SK-MEL-5 (cell line): ENCODE measurements at regions not wholly inside any gene's neighbourhood (a gene's known extent, or its start where the extent isn't known, plus 50 kb on each side); places are given as distances from the start of the nearest gene placed in this dataset.
A peak's percentile ranks its signal among the peaks of the same experiment; 100 is the strongest.

Experiments
- DNase-seq: peaks from one replicate; pipeline ENCODE4 v3.0.0-alpha.2; 2016; ENCODE audit warnings: low read depth, low spot score
- in situ Hi-C: cut with HindIII; loops from 2 replicates; pipeline ENCODE4 v1.10.0; 2016; ENCODE audit warnings: low sequenced_read_pairs, high pct_unique_total_duplicates, low pct_unique_long_range_greater_than_20kb

DNA sequence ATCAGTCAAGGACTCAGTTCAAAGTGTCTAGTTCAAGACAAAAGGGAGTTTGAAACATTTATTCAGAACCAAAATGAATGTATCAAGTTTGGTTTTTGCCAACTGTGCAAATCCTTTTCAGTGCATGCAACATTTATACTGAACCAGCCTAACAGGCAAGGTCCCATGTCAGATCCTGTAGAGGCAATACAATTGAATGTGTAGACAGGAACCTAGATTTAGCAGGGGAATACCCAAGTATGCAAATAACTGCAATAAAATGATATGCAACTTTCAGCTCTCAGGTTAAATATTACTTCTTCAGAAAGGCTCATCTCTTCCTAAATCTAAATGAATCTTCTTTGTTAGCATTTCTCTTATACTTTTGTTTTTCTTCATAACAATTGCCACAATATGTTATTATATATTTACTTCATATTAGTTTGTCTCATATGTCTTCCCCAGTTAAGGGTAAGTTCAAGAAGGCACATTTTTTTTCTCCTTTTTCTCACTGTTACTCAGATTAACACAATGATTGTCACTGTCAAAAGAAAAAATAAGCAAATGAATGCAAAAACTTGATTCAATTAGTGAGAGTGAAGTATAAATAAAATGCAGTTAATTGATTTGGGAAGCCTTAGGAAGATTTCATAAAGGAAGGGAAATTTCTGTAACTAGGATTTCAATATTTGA is 163.9 kb upstream of the RASA1 start:
- in situ Hi-C loops: no loop called here

GRCh38 chr5:87105577-87105976 is 162.1 kb upstream of the RASA1 start:
- DNase-seq: no peak
- in situ Hi-C loops: no loop called here

More for the DNA sequence above, 163.9 kb upstream of the RASA1 start:
- DNase-seq: no peak

GRCh38 chr5:87109746-87110145 is 157.9 kb upstream of the RASA1 start:
- DNase-seq: no peak

DNA sequence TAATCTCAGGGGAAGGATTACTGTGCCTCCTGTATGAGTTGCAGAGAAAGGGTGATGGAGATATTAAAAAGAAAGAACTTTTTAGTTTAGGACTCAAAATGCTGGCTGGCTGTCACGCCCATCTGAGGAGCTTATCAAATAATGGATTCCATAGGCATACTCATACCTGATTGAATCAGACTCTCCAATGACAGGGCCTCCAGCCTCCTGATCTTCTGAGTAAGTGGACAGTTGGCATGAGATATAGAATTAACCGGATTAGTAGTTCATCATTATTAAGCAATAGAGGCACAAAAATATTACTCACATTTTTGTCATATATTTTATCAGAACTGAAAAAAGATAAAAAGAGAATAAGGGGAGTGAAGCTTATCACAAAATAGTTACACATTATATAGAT is 157.0 kb upstream of the RASA1 start:
- in situ Hi-C loops: no loop called here
- DNase-seq: no peak

More at GRCh38 chr5:87109746-87110145, 157.9 kb upstream of the RASA1 start:
- in situ Hi-C loops: no loop called here

- in situ Hi-C loops: no loop called here
- no peak for DNase-seq
Observed at GRCh38 chr5:87113861-87114260, 153.8 kb upstream of the RASA1 start.

DNA sequence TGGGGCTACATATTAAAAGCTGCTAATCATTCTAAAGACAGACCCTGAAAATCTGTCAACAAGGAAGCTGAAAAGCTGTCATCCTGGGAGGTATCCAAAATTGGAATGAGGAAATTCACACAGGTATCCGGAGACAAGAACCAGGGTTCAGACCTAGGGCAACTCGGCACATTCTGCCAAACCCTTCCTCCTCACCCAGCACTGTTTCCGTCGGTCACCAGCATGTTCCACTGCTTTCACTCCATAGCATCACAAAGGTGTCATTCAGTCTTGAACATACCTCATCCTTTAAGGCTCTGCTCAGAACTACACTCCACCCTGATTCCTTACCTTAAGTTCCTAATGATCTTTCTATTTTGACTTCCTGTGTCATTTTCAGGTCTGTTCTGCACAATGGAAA is 153.1 kb upstream of the RASA1 start:
- DNase-seq: no peak
- in situ Hi-C loops: no loop called here

- DNase-seq: no peak
- in situ Hi-C loops: no loop called here
Observed at GRCh38 chr5:87115839-87116364, 151.8 kb upstream of the RASA1 start.

GRCh38 chr5:87116825-87117512 is 150.7 kb upstream of the RASA1 start:
- in situ Hi-C loops: no loop called here
- DNase-seq: no peak

DNA sequence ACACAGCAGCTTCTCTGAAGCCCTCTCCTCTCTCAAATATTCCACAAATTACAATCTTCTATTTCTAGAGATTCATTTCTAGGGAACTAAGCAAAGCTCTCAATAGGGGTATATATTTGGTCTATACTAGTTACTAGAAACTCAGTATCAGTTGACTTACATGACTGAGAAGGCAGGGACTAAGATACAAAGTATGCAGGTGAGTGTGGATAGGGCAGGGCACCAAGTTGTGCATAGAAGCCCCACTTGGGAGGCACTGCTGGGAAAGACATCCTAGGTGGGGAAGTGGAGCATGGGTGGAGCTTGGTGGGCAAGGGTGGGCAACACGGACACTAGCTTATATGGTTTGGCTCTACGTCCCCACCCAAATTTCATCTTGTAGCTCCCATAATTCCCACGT is 148.1 kb upstream of the RASA1 start:
- DNase-seq: no peak
- in situ Hi-C loops: no loop called here

DNA sequence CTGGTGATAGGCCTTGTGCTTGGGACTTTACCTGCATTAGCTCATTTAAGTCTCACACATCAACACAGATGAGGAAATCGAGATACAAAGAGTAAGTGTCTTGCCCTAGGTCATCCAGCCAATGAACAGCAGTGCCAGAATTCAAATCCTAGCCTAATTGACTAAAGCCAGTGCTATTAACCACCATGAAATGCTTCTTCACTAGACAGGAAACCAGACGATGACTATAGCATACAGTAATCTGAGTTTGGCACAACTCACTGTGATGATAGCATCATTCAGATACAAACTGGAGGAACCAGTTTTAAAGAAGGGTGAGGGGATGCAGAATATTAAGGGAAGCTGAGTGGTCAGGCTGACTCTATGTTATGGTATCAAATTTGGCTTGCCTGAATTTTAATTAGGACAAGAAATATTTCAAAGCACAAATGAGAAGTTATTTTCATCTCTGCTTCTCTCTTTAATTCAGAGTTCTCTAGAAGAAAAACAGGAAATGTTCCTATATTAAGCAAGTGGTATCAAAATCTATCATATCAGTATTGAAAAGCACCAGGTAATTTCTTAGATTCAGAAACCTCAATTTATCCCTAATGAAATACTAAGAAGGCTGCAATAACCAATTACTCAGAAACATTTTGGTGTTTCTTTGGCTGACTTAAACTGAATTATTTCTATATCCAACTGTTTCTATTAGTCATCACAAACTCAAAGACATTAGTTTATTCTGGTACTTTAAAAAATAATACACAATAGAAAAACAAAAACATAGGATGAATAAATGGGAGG is 147.0 kb upstream of the RASA1 start:
- in situ Hi-C loops: no loop called here
- DNase-seq: no peak

DNA sequence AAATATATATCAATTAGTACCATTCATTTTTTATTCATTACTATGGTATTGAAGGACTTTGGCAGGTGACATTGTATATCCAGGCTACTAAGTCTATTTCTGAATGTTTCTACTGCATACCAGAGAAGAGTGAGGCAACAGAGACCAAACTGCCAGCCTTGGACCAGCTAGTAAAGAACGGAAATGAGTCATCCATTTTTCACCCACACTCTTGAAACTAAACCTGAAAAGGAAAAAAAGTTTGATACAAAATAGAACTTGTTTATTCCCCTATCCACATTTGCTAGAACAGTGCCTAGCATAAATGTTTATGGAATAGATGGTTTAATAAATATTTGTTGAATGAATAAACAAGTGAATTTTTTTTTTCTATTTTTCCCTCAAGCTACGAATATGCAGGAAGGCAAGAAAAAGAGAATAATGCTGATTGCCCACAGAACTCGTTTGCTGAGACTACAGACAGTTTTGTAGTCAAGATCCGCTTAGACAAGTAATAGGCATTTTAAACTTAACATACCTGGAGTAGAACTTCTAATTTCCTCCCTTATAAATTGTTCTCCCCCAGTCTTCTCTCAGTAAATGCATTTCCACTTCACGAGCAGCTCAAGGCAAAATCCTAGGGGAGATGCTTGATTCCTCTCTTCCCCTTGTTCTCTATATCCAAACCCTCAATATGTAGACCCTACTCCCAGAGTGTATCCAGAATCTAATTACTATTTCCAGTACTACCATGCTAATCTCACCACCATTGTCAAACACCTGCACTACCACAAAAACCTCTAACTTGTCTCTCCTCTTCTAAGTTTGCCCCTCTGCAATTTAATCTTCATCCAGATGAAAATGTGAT is 146.2 kb upstream of the RASA1 start:
- in situ Hi-C loops: no loop called here
- peak; percentile 40 for DNase-seq

GRCh38 chr5:87122151-87122977 is 145.3 kb upstream of the RASA1 start:
- in situ Hi-C loops: no loop called here
- DNase-seq: no peak

DNA sequence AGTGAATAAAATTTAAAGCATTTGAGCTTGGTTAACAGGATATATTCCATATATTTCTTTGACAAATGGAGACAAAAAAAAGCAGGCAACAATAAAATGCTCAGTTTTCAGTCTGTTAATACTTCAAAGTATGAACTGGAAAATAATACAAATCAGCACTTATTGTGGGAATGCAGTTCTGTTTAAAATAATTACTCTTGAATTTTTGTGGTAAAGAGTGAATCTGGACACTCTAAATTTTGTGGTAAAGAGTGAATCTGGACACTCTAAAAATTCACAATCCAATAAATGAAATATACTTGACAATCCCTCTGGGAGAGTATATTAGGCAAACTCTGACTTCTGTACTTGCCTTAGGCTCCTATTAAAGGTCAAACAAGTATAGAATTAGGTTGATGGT is 141.9 kb upstream of the RASA1 start:
- DNase-seq: no peak
- in situ Hi-C loops: no loop called here

GRCh38 chr5:87126869-87127268 is 140.8 kb upstream of the RASA1 start:
- no peak for DNase-seq
- in situ Hi-C loops: no loop called here

DNA sequence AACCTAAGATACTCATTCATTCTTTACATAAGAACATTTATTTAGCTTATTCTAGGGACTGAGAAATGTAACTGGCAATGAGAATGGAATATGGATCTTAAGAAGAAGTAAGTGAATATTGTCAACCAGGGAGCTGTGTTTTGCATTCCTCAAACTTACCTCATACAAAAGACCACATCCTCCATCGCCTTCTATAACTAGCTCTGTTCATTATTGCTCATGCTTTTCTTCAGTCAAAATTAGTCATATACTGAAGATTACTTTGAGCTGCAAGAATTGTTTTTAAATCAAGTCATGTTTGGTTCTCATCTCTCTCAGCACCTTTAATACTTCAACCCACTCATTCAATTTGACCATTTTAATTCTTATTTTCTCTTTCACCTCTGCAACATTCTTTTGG is 140.3 kb upstream of the RASA1 start:
- DNase-seq: no peak
- in situ Hi-C loops: no loop called here

GRCh38 chr5:87127956-87128687 is 139.6 kb upstream of the RASA1 start:
- in situ Hi-C loops: no loop called here
- no peak for DNase-seq
